Psoas muscle (tissue), 7 donors: ENCODE measurements at regions not wholly inside any gene's neighbourhood (a gene's known extent, or its start where the extent isn't known, plus 50 kb on each side); places are given as distances from the start of the nearest gene placed in this dataset.

ENCODE experiments used
- ATAC-seq, 4 donors: fragments of 200-7000 bp; cut with Tn5 transposase; one replicate each; pipeline ENCODE4 v1.9.1; 2020; ENCODE audit warnings: moderate library complexity in 3 of 4, mild to moderate bottlenecking in 2 of 4
- DNase-seq, 2 donors: peaks; one replicate each; pipeline ENCODE4 v3.0.0-alpha.2; 2020
- H3K27ac ChIP-seq: fragments of 200-600 bp; one replicate; pipeline ENCODE4 v1.8.0; 2022
- H3K27me3 ChIP-seq, 3 donors: fragments of 200-600 bp in 1 of 3; one replicate each; pipeline versions ENCODE4 v1.6.1 to v1.8.0; 2013 to 2022; ENCODE audit warnings: low read length in 2 of 3, mild to moderate bottlenecking in 2 of 3, moderate library complexity in 1 of 3; ENCODE audit not compliant: insufficient read depth in 3 of 3
- H3K36me3 ChIP-seq, 2 donors: fragments of 200-600 bp in 1 of 2; one replicate each; pipeline versions ENCODE4 v1.6.1 to v1.8.0; 2013 to 2022; ENCODE audit warnings: low read depth in 1 of 2, mild to moderate bottlenecking in 1 of 2, moderate library complexity in 1 of 2; ENCODE audit not compliant: insufficient read depth in 1 of 2
- H3K4me1 ChIP-seq: fragments of 200-600 bp; one replicate; pipeline ENCODE4 v1.8.0; 2022
- H3K4me3 ChIP-seq: fragments of 200-600 bp; one replicate; pipeline ENCODE4 v1.8.0; 2022; ENCODE audit warnings: mild to moderate bottlenecking
- H3K9me3 ChIP-seq: fragments of 200-600 bp; one replicate; pipeline ENCODE4 v1.8.0; 2022
- WGBS, 3 donors: extraction: QIAGEN DNeasy Blood & Tissue Kit; methylation state at CpG; one replicate each; pipeline versions ENCODE4 v1.1.6 to v1.1.7; 2013; 5-methylcytosine and 5-hydroxymethylcytosine counted together
- intact Hi-C, 2 donors: fragments of 100-400 bp; cut with DNase I; formaldehyde crosslinking; loops; one replicate each; pipeline versions ENCODE4 v1.11.0 to v1.14.2; 2022
- TF ChIP-seq, protein P1 (sequence below): fragments of 200-600 bp; IDR thresholded peaks from one replicate; pipeline ENCODE4 v1.8.0; 2022; ENCODE audit warnings: antibody characterized with exemption
- donor health status: healthy with polysubstance abuse.
- donor health status: DM: no; HTN: no; CAD: no; lungs with moderate emphysema.
- donor health status: Bipolar disorder and iron deficiency.
- donor health status: healthy.
- donor health status: DM: yes; HTN: yes; CAD: no.
- donor health status: DM: no; HTN: no; CAD: no.
- donor health status: DM: yes; HTN: yes; CAD: no.

DNA sequence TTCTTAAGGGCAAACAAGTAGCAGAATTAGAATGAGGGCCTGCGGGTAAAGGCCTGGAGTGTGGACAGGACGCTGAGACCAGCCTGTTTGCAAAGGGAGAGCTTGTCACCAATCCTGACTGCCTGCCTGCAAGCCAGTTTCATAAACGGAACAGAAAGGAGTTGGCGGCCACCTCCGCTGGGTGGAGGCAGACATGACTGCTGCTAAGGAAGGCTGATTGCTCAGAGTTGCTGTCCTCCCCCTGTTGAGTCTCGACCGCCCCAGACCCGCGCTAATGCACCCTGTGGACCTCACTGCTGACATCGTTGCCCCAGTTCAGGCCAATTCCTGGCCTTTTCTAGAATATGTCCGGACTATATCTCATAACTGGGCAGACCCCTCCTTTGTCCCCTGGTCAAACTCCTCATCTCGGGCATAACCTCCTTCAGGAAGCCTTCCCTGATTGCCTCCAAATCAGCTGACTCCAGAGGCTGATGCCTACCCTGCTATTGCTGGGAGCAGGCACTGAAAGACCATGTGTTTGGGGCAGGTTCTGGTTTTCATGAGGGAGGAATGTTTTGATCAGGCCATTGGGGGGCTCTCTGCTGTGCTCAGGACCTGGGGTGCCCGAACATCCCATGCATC is 153.0 kb upstream of the CIBAR2 start:
- Histone ChIP-seq H3K4me3 (no peak overlapping the region), H3K9me3 (no peaks in the 10 kb centered on the region), H3K36me3 (no peaks in the 10 kb centered on the region), H3K27me3 (no peaks in the 10 kb centered on the region), H3K4me1 (peaks cover 10% of the 10 kb centered on the region), H3K27ac (no peak overlapping the region)
- WGBS, 3 donors = 91 to 97% (median 94%) methylated on average over 13 of the region's 13 CpGs
- DNase-seq (no peak), ATAC-seq (no peak)
- TF ChIP-seq, protein P1, sequence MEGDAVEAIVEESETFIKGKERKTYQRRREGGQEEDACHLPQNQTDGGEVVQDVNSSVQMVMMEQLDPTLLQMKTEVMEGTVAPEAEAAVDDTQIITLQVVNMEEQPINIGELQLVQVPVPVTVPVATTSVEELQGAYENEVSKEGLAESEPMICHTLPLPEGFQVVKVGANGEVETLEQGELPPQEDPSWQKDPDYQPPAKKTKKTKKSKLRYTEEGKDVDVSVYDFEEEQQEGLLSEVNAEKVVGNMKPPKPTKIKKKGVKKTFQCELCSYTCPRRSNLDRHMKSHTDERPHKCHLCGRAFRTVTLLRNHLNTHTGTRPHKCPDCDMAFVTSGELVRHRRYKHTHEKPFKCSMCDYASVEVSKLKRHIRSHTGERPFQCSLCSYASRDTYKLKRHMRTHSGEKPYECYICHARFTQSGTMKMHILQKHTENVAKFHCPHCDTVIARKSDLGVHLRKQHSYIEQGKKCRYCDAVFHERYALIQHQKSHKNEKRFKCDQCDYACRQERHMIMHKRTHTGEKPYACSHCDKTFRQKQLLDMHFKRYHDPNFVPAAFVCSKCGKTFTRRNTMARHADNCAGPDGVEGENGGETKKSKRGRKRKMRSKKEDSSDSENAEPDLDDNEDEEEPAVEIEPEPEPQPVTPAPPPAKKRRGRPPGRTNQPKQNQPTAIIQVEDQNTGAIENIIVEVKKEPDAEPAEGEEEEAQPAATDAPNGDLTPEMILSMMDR = no peak
- intact Hi-C loops = no loop called here

DNA sequence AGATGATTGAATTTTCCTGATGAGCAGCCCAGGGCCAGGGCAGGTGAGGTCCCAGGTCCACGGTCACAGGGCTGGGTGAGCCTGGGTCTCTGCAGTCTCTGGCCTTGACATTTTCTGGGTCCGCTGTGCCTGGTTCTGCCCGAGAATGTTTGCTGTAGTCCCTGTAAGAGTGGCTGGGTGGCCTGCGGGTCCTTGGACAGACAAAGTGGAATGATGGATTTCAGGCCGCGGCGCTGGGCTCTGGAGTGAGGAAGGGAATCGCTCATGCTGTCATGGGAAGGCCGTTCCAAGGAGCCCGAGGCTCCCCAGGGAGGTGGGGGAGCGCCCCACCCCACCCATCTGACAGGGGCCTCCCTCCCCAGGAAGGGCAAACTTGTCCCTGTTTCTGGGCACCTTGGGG is 153.5 kb upstream of the CIBAR2 start:
- Histone ChIP-seq H3K4me1 (peaks cover 10% of the 10 kb centered on the region), H3K4me3 (no peak overlapping the region), H3K27ac (no peak overlapping the region), H3K27me3 (no peaks in the 10 kb centered on the region), H3K36me3 (no peaks in the 10 kb centered on the region), H3K9me3 (no peaks in the 10 kb centered on the region)
- TF ChIP-seq, protein P1 = no peak
- no peak for DNase-seq
- WGBS, 3 donors = 83 to 93% (median 91%) methylated on average over 11 of the region's 11 CpGs
- intact Hi-C loops = no loop called here
- ATAC-seq = no peak

DNA sequence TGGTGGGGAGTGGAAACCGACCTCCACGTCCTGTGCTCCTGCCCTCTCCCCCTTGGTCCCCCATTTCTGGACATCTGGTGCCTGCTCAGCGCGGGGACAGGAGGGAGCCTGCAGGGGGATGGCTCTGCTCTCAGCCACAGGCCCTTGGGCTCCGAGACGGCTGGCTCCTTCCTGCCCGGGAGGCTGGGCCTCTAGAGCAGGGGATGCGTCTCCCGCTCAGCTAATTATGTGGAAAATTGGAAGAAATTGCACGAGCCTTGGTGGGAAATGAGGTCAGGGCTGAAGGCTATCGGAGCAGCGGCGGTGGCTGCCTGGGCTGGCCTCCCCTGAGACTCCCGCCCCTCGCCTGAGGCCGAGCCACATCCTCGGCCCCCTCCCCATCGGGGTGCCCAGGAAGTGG is 154.6 kb upstream of the CIBAR2 start:
- peaks cover under 1% of the 10 kb centered on the region for H3K4me1 ChIP-seq
- DNase-seq = no peak
- intact Hi-C loops = no loop called here
- WGBS, 3 donors = 73 to 78% (median 76%) methylated on average over 18 of the region's 18 CpGs
- H3K9me3 ChIP-seq = no peaks in the 10 kb centered on the region
- no peaks in the 10 kb centered on the region for H3K36me3 ChIP-seq
- TF ChIP-seq, protein P1 = no peak
- H3K4me3 ChIP-seq = no peak overlapping the region
- H3K27ac ChIP-seq = no peak overlapping the region
- ATAC-seq = no peak
- H3K27me3 ChIP-seq = no peaks in the 10 kb centered on the region

DNA sequence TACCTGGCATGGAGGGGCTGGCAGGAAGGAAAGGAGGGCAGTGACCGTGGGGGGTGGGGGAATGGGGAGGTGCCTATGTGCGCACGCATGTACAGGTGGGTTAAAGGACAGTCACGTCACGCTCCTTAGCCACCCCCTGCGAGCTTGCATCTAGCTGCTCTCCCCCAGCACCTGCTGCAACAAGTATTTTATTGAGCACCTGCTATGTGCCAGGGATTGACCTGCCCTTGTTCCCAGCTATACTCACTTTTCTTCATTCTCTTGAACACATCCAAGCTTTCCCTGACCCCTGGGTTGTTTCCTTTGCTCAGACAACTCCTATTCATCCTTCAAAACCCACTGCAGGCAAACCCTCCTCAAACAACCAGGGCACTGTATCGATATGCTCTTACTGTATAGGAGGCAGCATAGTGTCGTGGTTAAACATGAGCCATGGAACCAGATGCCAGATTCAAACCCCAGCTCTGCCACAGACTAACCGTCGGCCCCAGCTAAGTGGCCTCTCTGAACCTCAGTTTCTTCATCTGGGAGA is 155.2 kb upstream of the CIBAR2 start:
- H3K27me3 ChIP-seq = no peaks in the 10 kb centered on the region
- WGBS, 3 donors = 95 to 98% (median 97%) methylated on average over 10 of the region's 10 CpGs
- no peaks in the 10 kb centered on the region for H3K4me1 ChIP-seq
- H3K27ac ChIP-seq = no peak overlapping the region
- intact Hi-C loops = no loop called here
- no peaks in the 10 kb centered on the region for H3K9me3 ChIP-seq
- ATAC-seq (no peak), DNase-seq (no peak)
- no peak overlapping the region for H3K4me3 ChIP-seq
- TF ChIP-seq, protein P1 = no peak
- no peaks in the 10 kb centered on the region for H3K36me3 ChIP-seq

DNA sequence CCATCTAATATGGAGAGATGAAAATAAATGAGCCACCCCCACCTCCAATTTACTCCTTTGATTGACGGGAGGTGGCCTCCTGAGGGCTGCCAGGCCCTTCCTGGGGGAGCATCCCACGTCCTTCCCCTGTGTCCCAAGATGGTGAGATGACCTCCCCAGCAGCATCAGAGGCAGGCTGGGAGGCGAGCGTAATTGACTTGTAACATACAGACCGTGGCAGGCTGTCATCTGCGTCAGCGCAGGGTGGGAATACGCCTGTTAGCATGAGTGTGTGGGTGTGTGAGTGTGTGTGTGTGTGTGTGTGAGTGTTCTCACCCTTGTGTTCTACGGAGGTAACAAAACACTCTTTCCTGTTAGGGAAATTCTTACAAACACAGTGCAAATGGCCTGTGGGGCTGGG is 156.9 kb upstream of the CIBAR2 start:
- Histone ChIP-seq H3K27ac (no peak overlapping the region), H3K9me3 (no peaks in the 10 kb centered on the region), H3K4me1 (no peaks in the 10 kb centered on the region), H3K27me3 (no peaks in the 10 kb centered on the region), H3K36me3 (no peaks in the 10 kb centered on the region), H3K4me3 (no peak overlapping the region)
- DNase-seq = no peak
- TF ChIP-seq, protein P1 = no peak
- intact Hi-C loops = no loop called here
- WGBS, 3 donors = 90 to 95% (median 94%) methylated on average over 9 of the region's 9 CpGs
- no peak for ATAC-seq
